NCI-H510A treated with DMSO at 0.1 percent for 48 hours (cell line): ENCODE measurements at regions not wholly inside any gene's neighbourhood (a gene's known extent, or its start where the extent isn't known, plus 50 kb on each side); places are given as distances from the start of the nearest gene placed in this dataset.
"Not testable (repeated sequence)": the region's sequence is repeated elsewhere in the genome, so short reads cannot be mapped to it uniquely, and the experiment has no call there.

Experiments
- DNase-seq: peaks from one replicate; lab custom pipeline; 2025; lab: John Stamatoyannopoulos, UW

DNA sequence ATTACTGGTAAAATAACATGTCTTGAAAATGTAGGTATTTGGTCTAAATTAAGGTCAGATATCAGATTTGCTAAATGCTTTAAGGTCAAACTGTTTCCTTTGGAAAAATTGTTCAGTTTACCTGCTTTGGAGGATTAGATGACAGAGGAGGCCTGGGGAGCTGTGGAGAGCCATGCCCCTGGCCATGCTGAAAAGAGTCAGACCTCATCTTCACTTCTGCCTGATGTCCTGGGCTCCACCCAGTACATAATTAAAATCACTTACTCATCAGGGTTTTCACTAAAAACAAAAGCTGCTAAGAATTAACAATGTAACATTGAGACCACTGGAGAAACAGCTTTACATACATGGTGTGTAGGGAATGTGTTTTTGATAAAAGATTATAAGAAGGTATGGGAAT, 60.8 kb upstream of the UNC93A start:
- no peak for DNase-seq

DNA sequence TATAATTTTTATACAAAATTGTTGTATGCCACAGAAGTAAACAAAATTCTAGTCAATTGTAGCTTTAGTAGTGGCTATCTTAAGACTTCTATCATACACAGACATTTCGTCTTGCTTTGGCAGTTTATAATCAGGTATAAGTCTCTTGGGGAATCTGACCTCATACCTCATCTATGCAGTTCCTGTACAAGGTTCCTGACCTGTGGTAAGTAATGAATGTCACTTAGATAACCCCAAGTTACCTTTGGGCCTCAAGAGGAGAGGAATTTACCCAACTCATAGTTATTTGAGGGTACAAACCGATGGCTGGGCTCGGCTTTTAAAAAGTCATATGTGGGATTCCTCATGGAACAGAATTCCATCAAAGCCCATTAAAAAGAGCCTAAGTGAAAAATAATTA, 58.8 kb upstream of the UNC93A start:
- DNase-seq, result no peak

DNA sequence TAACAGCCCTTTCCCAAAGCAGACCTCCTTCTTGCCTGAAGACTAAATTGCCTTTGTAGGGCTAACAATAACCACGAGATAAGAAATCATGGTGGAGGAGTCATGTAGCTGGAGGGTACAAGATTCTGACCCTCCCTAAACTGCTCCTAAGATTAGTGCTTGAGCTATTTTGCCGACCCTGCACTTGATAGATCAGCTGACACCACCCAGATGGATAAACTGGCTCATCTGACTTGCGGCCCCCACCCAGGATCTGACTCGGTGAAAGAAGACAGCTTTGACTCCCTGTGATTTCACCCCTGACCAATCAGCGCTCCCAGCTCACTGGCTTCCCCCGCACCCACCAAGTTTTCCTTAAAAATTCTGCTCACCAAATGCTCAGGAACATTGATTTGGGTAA, 57.6 kb upstream of the UNC93A start:
- DNase-seq, result no peak

DNA sequence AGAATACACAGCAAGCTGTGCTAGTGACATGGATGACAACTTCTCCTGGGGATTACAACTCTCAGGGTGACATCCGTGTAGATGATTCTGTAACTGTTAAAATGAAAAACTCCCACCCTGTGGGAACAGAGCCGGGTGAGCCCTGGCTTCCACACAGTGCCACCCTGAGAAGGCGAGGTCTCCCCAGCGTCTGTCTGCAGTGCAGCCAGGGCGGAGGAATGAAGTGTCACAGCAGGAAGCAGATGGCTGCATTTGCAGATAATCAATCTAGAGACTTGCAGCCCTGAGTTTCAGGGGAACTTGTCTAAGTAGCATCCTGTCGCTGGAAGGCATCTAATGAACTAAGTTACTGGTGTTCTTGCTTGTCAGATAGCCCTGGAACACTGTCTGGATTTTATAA, 56.5 kb upstream of the UNC93A start:
- not testable (repeated sequence) for DNase-seq

DNA sequence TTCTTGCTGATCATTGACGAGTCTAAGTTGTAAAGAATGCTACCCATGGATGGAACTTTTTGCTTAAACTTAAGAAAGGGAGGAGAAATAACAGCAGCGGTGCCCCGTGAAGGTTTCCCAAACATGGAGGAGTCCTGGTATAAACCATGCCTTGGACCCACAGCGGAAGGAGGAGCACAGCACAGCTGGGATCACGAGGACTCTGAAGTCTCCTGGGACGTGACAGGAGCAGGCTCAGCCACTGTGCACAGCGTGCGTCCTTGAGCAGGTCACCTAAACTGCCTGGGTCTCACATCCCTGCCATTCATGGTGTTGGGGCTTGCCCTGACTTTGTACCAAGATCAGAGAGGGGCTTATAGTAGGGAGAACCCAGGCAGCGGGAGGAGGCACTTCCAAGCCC, 56.1 kb upstream of the UNC93A start:
- no peak for DNase-seq

DNA sequence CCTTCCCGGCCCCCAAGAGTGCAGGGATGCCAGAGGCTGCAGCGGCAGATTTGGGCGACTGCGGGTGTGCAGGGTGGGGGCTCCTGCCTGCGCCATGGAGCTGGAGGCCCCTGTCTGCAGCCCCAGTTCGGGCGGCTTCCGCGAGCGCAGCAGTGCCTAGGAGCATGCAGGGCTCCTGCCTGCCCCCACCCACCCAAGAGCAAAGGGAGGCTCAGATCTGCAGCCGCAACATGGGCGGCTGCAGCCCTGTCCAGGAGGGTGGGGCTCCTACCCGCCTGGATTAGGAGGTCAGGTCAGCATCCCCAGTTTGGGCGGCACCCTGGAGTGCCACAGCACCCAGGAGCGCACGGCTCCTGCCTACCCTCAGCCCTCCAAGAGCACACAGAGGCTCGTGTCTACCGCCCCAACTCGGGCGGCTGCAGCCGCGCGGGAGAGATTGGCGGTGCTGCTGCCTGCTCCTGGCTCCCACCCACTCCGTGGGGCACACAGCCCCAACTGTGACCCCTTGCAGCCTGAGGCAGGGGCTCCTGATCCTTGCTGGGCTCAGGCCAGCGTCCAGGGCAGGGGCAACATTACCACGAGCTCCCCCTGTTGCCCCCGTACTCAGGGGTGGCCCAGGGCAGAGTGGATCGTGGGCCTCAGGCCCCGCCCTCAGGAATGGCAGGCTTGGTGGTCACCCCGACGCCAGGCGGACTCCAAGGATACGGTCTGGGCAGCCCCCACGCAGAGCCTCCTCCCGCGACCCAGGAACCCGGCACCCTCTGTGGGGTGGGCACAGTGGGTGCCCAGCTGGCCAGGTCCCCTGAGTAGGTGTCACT, 55.5 kb upstream of the UNC93A start:
- DNase-seq, result no peak

DNA sequence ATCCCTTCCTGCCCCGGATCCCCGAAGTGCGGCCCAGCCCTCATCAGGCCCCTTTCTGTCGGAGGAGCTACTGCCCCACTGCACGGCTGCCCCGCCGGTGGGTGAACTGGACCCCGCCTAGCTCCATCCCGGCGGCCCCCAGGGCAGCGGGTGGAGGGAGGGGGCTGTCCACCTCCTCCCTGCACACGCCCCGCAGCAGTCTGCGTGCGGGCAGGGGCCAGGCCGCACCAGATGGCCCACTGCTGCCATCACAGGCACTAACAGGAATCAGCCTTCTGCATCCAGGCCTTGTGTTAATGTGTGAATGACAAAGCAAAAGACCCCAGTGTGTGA, 54.9 kb upstream of the UNC93A start:
- no peak for DNase-seq

DNA sequence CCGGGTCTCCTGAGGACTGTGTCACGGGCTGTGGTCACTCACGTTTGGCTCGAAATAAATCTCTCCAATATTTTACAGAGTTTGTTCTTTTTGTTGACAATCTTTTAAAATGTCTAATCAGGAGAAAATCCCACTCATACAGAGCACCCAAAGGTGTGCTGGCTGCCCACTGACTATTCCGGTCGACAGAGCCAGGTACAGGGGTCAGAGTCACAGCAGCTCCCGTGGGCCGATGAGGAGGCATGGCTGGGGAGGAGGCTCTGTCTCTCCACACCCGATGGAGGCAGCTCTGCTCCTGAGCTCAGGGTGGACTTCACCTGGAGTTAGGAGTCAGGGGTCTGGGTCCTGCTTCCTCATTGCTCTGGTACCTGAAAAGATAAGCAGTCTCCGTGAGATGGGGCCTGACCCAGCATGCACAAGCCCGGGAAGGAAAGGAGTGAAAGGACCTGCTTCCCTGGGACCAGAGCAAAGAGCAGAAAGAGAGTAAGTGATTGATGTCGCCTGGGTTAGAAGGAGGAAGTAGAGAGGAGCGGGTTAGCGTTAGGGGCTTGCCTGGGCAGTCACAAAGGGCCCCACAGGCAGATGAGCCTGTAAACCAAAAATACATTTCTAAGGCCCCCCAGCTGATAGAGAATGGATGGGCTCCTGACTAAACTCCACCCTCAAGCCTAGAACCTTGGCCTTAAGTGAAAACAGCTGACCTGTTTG, 53.5 kb upstream of the UNC93A start:
- no peak for DNase-seq

DNA sequence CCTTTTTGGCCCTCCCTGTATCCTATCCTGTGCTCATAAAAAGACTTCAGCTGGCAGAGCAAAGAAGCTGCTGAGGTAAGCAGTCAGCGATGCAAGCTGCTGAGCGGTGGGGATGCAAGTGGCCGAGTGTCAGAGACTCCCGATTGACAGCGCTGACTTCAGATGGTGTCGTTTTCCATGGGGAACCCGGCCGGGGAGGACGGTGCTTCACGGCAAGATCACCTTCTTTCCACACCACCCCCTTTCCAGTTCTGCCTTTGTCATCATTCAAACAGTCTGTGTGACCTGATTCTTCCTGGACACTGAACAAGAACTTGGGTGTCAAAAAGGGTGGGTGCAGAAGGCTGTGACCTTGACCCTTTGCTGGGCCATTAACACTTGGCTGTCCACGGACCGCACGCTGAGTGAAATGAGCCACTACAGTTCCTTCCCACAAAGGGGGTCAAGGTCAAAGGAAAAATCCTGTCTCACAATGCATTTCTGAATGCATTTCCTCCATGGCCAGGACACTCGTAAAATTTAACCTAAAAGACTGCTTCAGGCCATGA, 52.9 kb upstream of the UNC93A start:
- peak; percentile 16 for DNase-seq

DNA sequence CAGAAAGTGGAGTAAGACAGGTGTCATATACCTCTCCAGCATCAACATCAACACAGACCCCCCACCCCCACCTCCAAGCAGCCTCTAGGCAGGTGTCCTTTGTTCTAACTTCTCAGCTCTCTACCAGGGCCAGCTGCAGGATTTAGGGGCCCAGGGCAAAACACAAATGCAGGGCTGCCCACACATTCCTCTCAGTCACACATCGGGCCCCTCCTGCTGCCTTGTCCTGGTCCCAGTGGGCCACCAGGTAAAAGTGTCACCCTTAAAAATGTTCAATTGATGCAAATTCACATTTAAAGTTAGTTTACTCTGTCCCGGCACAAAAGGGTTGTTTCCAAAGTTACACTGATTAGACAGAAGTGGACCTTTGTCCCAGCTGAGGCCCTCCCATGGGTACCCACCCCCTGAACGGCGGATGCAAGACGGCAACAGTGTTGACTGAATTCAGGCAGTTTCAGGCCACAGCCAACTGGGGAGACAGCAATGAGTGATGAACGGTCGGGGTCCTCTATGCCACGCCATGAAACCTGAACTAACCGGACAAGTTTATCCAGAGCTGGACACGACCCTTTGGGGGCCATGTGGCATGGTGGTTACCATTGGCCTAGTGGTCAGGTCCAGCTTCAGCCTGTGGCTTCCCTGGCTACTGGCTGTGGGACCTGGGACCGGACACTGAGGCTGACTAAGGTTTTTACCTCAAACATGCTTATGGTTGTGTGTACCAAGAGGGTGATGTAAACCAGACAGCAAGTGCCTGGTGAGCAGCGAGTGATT, 52.2 kb upstream of the UNC93A start:
- DNase-seq, result no peak

DNA sequence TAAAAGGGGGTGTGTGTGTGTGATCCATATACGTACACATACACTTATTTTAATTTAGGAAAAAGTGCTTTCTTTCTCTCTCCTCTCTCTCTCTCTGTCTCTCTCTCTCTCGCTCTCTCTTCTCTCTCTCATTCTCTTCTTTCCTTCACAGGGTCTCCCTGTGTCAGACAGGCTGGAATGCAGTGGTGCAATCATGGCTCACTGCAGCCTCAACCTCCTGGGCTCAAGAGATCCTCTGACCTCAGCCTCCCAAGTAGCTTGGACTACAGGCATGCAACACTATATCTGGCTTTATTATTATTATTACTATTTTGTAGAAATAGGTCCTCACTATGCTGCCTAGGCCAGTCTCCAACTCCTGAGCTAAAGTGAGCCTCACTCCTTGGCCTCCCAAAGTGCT, 51.6 kb upstream of the UNC93A start:
- not testable (repeated sequence) for DNase-seq

DNA sequence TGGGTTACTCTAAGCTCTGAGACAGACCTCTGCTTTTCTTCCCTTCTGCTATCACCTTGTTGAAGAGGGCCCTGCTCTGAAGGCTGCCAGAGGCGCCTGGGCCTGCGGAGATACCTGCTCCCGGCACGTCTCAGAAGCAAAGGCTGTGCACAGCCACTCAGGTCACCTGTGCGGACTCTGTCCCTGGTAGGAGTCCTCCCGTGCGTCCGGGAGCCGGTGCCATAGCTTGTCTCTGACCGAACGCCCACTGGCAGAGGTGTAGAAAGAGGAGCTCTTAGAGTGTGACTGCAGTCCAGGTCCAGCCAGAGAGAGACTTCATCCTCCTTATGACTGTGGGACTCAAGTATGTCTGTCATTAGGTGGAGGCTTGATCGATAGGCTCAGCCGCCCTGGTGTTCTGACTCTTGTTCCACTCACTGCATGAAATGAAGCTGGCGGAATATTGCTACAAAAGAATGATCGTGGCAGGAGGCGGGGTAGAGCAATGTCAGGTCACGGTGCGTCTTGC, 51.0 kb upstream of the UNC93A start:
- DNase-seq, result no peak
